OCI-LY1 (cell line): ENCODE measurements at regions not wholly inside any gene's neighbourhood (a gene's known extent, or its start where the extent isn't known, plus 50 kb on each side); places are given as distances from the start of the nearest gene placed in this dataset.

Source experiments
- H2AFZ ChIP-seq: fragments of 200-600 bp; sonication (generic), shearing (Covaris generic); 2 replicates; pipeline ENCODE4 v1.6.0; 2014; ENCODE audit warnings: antibody characterized with exemption, mild to moderate bottlenecking, low read length
- H3F3A ChIP-seq: fragments of 200-600 bp; sonication (generic), shearing (Covaris generic); 2 replicates; pipeline ENCODE4 v1.6.0; 2014; ENCODE audit warnings: mild to moderate bottlenecking, antibody characterized with exemption, low read length, moderate library complexity; ENCODE audit not compliant: insufficient read depth
- H3K27ac ChIP-seq: fragments of 200-600 bp; sonication (generic); 2 replicates; pipeline ENCODE4 v1.5.1; 2014; ENCODE audit warnings: low read length, mixed run types, mild to moderate bottlenecking, low read depth; ENCODE audit not compliant: poor library complexity, severe bottlenecking
- H3K27me3 ChIP-seq: fragments of 200-600 bp; sonication (generic); 2 replicates; pipeline ENCODE4 v1.6.0; 2014; ENCODE audit warnings: antibody characterized with exemption, mild to moderate bottlenecking, low read length, moderate library complexity; ENCODE audit not compliant: insufficient read depth
- H3K36me3 ChIP-seq: fragments of 200-600 bp; sonication (generic); 2 replicates; pipeline ENCODE4 v1.6.1; 2014; ENCODE audit warnings: mild to moderate bottlenecking, antibody characterized with exemption, low read length, moderate library complexity, mixed read lengths; ENCODE audit not compliant: insufficient read depth
- H3K4me1 ChIP-seq: fragments of 200-600 bp; sonication (generic); 2 replicates; pipeline ENCODE4 v1.5.1; 2014; ENCODE audit warnings: mild to moderate bottlenecking, low read length, moderate library complexity; ENCODE audit not compliant: insufficient read depth, severe bottlenecking
- H3K4me2 ChIP-seq: fragments of 200-600 bp; sonication (generic), shearing (Covaris generic); 2 replicates; pipeline ENCODE4 v1.6.1; 2014; ENCODE audit warnings: low read length
- H3K4me3 ChIP-seq: fragments of 200-600 bp; sonication (generic); 2 replicates; pipeline ENCODE4 v1.5.1; 2014; ENCODE audit warnings: low read length, low read depth, mild to moderate bottlenecking, mixed read lengths; ENCODE audit not compliant: poor library complexity, severe bottlenecking
- H3K79me2 ChIP-seq: fragments of 200-600 bp; shearing (Covaris generic); 2 replicates; pipeline ENCODE4 v1.6.1; 2016; ENCODE audit warnings: mixed run types, low read length, mixed read lengths; ENCODE audit not compliant: insufficient read depth
- H3K9ac ChIP-seq: fragments of 200-600 bp; sonication (generic), shearing (Covaris generic); 2 replicates; pipeline ENCODE4 v1.6.1; 2014; ENCODE audit warnings: mild to moderate bottlenecking, low read length, mixed read lengths
- H3K9me2 ChIP-seq: fragments of 200-600 bp; sonication (generic), shearing (Covaris generic); 2 replicates; pipeline ENCODE4 v1.6.1; 2014; ENCODE audit warnings: low read depth, mild to moderate bottlenecking, low read length, mixed read lengths
- H3K9me3 ChIP-seq: fragments of 200-600 bp; shearing (Covaris generic); 2 replicates; pipeline ENCODE4 v1.6.1; 2014; ENCODE audit warnings: low read length, mixed read lengths
- H4K20me1 ChIP-seq: fragments of 200-600 bp; sonication (generic), shearing (Covaris generic); 2 replicates; pipeline ENCODE4 v1.6.0; 2016; ENCODE audit warnings: mild to moderate bottlenecking, low read length; ENCODE audit not compliant: insufficient read depth
- CTCF ChIP-seq: fragments of 200-600 bp; sonication (generic), shearing (Covaris generic); IDR thresholded peaks from 2 replicates; pipeline ENCODE4 v1.5.1; 2017; ENCODE audit warnings: mild to moderate bottlenecking, antibody characterized with exemption, low read length, moderate library complexity, mixed read lengths
- EZH2 ChIP-seq: fragments of 200-600 bp; sonication (generic), shearing (Covaris generic); IDR thresholded peaks from 2 replicates; pipeline ENCODE4 v1.8.0; 2017; ENCODE audit warnings: borderline replicate concordance, mixed run types, mild to moderate bottlenecking, antibody characterized with exemption, low read length, moderate library complexity, mixed read lengths

- TF ChIP-seq EZH2 (no peak), CTCF (no peak)
- Histone ChIP-seq H3K9ac (no peak overlapping the region), H3F3A (no peaks in the 10 kb centered on the region), H3K9me3 (no peaks in the 10 kb centered on the region), H3K4me3 (no peak overlapping the region), H3K27me3 (no peaks in the 10 kb centered on the region), H3K4me1 (no peaks in the 10 kb centered on the region), H3K9me2 (no peaks in the 10 kb centered on the region), H3K79me2 (no peaks in the 10 kb centered on the region), H3K36me3 (no peaks in the 10 kb centered on the region), H3K27ac (no peak overlapping the region), H3K4me2 (no peak overlapping the region), H2AFZ (no peak overlapping the region), H4K20me1 (no peaks in the 10 kb centered on the region)
These were observed 781.9 kb downstream of the MRPL39 start for GRCh38 chr21:24825348-24825747.

GRCh38 chr21:24824209-24824608 is 783.1 kb downstream of the MRPL39 start:
- Histone ChIP-seq H4K20me1 (no peaks in the 10 kb centered on the region), H3K27me3 (no peaks in the 10 kb centered on the region), H3K27ac (no peak overlapping the region), H3K9me2 (no peaks in the 10 kb centered on the region), H3F3A (no peaks in the 10 kb centered on the region), H2AFZ (no peak overlapping the region), H3K4me1 (no peaks in the 10 kb centered on the region), H3K4me3 (no peak overlapping the region), H3K79me2 (no peaks in the 10 kb centered on the region), H3K4me2 (no peak overlapping the region), H3K36me3 (no peaks in the 10 kb centered on the region), H3K9ac (no peak overlapping the region), H3K9me3 (no peaks in the 10 kb centered on the region)
- TF ChIP-seq CTCF = no peak
- TF ChIP-seq EZH2 = no peak

GRCh38 chr21:24823247-24823646 is 784.0 kb downstream of the MRPL39 start:
- H3F3A ChIP-seq = no peaks in the 10 kb centered on the region
- no peaks in the 10 kb centered on the region for H3K79me2 ChIP-seq
- no peak overlapping the region for H3K4me2 ChIP-seq
- H3K27me3 ChIP-seq = no peaks in the 10 kb centered on the region
- H4K20me1 ChIP-seq = no peaks in the 10 kb centered on the region
- H3K9ac ChIP-seq = no peak overlapping the region
- no peaks in the 10 kb centered on the region for H3K4me1 ChIP-seq
- no peak overlapping the region for H3K4me3 ChIP-seq
- no peak overlapping the region for H2AFZ ChIP-seq
- H3K27ac ChIP-seq = no peak overlapping the region
- H3K9me2 ChIP-seq = no peaks in the 10 kb centered on the region
- no peak for TF ChIP-seq EZH2
- no peak for TF ChIP-seq CTCF
- no peaks in the 10 kb centered on the region for H3K9me3 ChIP-seq
- H3K36me3 ChIP-seq = no peaks in the 10 kb centered on the region
